SK-N-MC (cell line): ENCODE measurements at regions not wholly inside any gene's neighbourhood (a gene's known extent, or its start where the extent isn't known, plus 50 kb on each side); places are given as distances from the start of the nearest gene placed in this dataset.

ENCODE experiments used
- DNase-seq: peaks from one replicate; pipeline ENCODE4 v3.0.0-alpha.2; 2011; ENCODE audit warnings: low read depth, low spot score
- H3K27ac ChIP-seq: fragments of 200-600 bp; sonication (generic); 2 replicates; pipeline ENCODE4 v1.5.1; 2016; ENCODE audit warnings: mixed run types
- H3K36me3 ChIP-seq: fragments of 200-600 bp; sonication (generic); 2 replicates; pipeline ENCODE4 v1.6.1; 2017; ENCODE audit warnings: antibody characterized with exemption, low read length, mixed read lengths; ENCODE audit not compliant: insufficient read depth
- H3K4me3 ChIP-seq: fragments of 200-600 bp; sonication (generic); 2 replicates; pipeline ENCODE4 v1.5.1; 2016
- H3K9ac ChIP-seq: fragments of 200-600 bp; sonication (generic); 2 replicates; pipeline ENCODE4 v1.8.0; 2017; ENCODE audit warnings: mixed run types, mixed read lengths; ENCODE audit not compliant: insufficient read length
- H3K9me3 ChIP-seq: fragments of 200-600 bp; sonication (generic); 2 replicates; pipeline ENCODE4 v1.6.1; 2017; ENCODE audit warnings: low read depth, mild to moderate bottlenecking, antibody characterized with exemption, low read length, moderate library complexity, mixed read lengths
- EZH2 ChIP-seq: fragments of 200-600 bp; sonication (generic); IDR thresholded peaks from one replicate; pipeline ENCODE4 v1.6.1; 2017; ENCODE audit warnings: antibody characterized with exemption
- FOXP2 ChIP-seq: optimal IDR thresholded peaks from 2 replicates; pipeline ENCODE3; 2011; ENCODE audit warnings: mild to moderate bottlenecking, moderate library complexity; ENCODE audit not compliant: insufficient read depth; ENCODE audit errors: extremely low read length, control extremely low read depth
- POLR2AphosphoS5 ChIP-seq: IDR thresholded peaks from 2 replicates; pipeline ENCODE4 v1.6.1; 2012; ENCODE audit warnings: mild to moderate bottlenecking, low read depth, low read length, borderline replicate concordance

DNA sequence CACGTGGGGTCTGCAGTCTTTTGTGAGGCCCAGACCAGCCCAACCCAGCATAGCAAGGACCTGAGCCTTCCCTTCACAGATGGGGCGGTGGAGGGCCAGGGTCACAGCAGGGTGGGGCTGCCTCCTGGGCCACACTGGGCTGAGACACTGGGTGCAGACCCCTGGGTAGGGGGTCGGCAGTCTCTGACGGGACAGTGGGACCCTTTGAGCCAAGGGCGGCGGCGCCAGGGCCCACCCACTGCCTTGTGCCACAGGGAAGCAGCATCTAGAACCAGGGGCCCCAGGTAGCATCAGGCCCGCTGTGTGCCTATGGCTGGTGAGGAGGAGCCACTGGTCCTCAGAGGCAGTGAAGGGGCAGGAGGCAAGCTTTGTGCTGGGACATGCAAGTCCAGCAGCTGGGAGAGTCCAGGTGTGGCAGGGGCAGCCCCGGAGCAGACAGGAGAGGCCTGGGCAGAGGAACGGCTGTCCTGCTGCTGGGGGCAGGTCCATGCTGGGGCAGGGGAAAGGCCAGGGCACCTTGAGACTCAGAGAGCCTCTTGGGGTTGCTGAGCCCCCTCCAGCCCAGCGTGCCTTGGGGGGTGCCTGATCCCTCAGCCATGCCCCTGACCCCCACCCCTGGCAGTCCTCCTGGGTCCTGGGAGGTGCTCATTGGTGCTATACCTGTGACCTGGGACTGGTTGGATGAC, 131.3 kb upstream of the NKX1-1 start:
- H3K27ac ChIP-seq: no peak overlapping the region
- no peak for DNase-seq
- H3K9ac ChIP-seq: no peak overlapping the region
- H3K36me3 ChIP-seq: no peaks in the 10 kb centered on the region
- H3K4me3 ChIP-seq: no peak overlapping the region
- H3K9me3 ChIP-seq: no peaks in the 10 kb centered on the region
- no peak for TF ChIP-seq EZH2
- TF ChIP-seq FOXP2: no peak
- TF ChIP-seq POLR2AphosphoS5: no peak

DNA sequence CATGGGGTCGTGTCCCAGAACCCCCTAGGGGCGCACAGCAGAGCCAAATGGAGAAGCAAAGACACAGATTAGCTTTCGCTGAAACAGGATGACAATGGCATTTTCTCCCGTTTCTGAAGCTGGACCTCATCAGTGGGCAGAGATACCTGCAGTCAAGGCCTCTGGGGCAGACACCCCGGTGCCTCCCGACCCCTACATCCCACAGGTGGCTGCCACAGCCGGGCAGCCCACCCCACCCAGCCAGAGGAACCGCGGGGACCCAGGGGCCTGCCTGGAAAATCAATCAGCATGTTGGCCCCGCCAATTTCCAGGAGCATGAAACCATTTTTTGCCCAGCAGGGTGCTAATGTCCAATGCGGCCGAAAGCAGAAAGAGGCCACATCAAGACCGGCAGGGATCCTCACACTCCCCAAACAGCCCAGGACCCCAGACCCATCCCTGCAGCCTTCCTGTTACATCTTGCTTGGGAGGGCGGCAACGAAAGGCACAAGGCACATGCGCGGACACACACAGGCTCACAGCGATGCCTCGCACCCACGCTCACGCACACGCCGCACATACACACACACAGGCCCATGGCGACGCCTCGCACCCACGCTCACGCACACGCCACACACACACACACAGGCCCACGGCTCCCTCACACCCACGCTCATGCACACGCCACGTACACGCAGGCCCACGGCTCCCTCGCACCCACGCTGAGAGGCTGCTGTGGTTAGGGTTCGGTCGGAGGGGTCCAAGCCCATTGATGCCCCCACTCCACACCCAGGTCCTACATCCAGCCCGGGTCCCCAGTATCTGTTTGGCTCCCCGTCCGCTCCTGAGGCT, 130.6 kb upstream of the NKX1-1 start:
- no peak overlapping the region for H3K27ac ChIP-seq
- H3K36me3 ChIP-seq: no peaks in the 10 kb centered on the region
- H3K9me3 ChIP-seq: no peaks in the 10 kb centered on the region
- DNase-seq: no peak
- TF ChIP-seq EZH2 (no peak), FOXP2 (no peak), POLR2AphosphoS5 (no peak)
- H3K4me3 ChIP-seq: no peak overlapping the region
- no peak overlapping the region for H3K9ac ChIP-seq

DNA sequence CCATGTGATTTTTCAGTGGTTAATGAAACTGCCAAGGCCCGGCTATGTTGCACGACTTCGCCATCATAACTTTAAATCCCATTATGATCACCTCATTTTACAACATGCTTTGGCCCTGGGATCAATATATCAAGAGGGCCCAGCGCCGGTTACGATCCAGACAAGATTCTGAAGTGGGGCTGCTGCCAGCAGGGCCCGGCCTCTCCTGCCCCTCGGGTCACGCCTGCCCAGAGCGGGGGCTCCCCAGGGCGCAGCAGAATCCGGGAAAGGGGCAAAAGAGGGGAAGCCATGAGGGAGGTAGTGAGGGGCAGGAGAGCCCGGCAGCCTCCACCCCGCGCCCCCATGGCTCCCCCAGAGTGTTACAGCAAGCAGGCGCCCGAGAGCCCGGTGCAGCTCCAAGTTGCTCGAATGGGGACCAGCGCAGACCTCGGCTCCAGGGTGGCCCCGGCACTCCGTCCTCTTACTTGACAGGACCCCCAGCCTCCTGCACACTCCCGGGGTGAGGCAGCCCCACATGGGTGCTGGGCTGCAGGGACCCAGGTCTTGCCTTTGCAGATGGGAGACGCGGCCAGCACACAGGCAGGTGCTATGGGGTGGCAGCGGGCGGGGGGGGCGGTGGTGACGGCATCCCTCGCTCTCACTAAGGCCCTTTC, 129.8 kb upstream of the NKX1-1 start:
- TF ChIP-seq EZH2: no peak
- no peak for TF ChIP-seq POLR2AphosphoS5
- TF ChIP-seq FOXP2: no peak

DNA sequence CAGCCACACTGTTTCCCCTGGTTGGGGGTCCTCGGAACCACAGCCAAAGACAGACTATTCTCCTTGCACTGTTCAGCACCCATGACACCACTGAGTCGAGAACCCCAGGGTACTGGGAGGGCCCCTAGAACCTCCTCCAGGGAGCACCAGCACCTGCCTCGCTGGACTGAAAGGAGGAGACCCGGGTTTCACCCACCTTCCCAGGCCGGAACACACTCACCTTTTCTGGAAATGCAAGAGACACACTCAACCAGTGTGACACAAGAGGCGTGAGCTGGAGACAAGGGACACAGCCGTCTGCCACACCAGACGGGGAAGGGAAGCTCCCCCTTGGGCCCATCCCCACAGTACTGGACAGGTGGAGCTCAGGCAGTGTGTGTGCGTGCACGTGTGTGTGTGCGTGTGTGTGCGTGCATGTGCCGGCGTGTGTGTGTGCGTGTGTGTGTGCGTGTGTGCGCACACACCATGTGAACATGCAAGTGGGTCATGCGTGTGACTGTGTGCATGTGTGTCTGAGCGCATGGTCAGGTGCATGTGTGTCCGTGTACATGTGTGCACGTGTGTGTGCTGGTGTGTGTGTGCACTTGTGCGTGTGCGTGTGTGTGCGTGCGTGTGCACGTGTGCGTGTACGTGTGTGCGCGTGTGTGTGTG, 128.8 kb upstream of the NKX1-1 start:
- H3K36me3 ChIP-seq: no peaks in the 10 kb centered on the region
- no peak overlapping the region for H3K27ac ChIP-seq
- no peak for DNase-seq
- H3K9ac ChIP-seq: no peak overlapping the region
- no peak overlapping the region for H3K4me3 ChIP-seq
- no peaks in the 10 kb centered on the region for H3K9me3 ChIP-seq
- TF ChIP-seq POLR2AphosphoS5 (no peak), EZH2 (no peak), FOXP2 (no peak)

More for the DNA sequence above, 129.8 kb upstream of the NKX1-1 start:
- Histone ChIP-seq H3K27ac (no peak overlapping the region), H3K36me3 (no peaks in the 10 kb centered on the region), H3K9me3 (no peaks in the 10 kb centered on the region), H3K9ac (no peak overlapping the region), H3K4me3 (no peak overlapping the region)
- DNase-seq: no peak

DNA sequence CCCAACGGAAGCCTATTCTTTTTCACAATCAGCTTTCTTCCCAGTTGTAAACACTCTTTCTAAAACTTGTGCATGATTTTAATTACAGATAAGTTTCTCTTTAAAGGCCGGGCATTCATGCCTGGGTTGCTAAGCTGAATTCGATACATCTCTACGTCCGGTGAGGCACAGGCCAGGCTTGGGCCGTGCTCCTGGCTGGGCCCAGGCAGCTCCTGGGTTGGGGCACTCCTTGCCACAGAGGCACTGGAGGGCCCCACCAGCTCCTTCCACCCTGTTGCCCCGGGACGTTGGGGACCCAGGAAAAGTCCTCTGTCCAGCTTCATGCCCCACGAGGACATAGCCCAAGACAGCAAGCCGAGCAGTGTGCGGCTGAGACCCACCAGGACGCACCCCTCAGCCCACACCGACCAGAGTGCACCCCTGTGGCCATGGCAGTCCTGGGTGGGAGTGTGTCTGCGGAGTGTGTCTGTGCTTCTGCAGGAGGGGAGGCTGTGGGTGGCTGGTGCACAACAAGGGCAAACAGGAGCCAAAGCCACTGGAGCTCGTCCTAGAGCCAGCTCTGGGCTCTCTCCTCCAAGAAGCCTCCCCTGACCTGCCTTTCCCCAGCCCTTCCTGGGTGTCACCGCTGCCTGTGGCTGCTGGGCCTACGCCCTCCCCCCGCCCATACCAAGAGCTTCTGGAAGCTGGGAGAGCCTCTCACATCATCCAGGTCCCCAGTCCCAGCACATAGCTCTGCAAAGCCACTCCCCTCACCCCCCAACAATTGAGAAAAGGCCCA, 128.0 kb upstream of the NKX1-1 start:
- H3K4me3 ChIP-seq: no peak overlapping the region
- H3K9me3 ChIP-seq: no peaks in the 10 kb centered on the region
- H3K36me3 ChIP-seq: no peaks in the 10 kb centered on the region
- H3K9ac ChIP-seq: no peak overlapping the region
- no peak for TF ChIP-seq FOXP2
- no peak for TF ChIP-seq EZH2
- TF ChIP-seq POLR2AphosphoS5: no peak
- DNase-seq: no peak
- no peak overlapping the region for H3K27ac ChIP-seq

DNA sequence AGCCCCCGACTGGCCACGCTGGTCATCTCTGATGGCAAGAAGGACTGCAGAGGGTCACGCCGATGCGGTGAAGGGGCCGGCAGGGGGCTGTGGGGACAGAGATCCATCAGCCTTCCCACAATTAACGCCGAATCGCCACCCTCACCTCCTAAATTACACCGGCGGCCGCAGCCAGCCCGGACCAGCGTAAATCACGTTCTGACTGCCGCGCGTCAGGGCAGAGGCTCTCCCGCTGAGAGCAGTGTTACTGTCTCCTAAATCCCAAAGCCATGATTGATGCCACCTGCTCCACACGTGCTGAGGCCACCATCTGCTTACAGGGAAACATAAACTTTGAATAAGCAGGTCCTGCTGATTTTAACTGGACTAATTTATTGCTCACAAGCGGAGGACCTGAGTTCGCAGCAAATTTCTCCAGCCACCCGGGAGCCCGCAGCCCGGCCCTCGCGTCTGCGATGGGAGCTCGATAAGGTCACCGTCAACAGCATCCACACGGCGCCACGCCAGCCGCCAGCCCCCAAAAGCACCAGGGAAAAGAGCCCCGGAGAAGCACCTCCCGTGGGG, 127.3 kb upstream of the NKX1-1 start:
- H3K9ac ChIP-seq: no peak overlapping the region
- DNase-seq: no peak
- no peak overlapping the region for H3K4me3 ChIP-seq

DNA sequence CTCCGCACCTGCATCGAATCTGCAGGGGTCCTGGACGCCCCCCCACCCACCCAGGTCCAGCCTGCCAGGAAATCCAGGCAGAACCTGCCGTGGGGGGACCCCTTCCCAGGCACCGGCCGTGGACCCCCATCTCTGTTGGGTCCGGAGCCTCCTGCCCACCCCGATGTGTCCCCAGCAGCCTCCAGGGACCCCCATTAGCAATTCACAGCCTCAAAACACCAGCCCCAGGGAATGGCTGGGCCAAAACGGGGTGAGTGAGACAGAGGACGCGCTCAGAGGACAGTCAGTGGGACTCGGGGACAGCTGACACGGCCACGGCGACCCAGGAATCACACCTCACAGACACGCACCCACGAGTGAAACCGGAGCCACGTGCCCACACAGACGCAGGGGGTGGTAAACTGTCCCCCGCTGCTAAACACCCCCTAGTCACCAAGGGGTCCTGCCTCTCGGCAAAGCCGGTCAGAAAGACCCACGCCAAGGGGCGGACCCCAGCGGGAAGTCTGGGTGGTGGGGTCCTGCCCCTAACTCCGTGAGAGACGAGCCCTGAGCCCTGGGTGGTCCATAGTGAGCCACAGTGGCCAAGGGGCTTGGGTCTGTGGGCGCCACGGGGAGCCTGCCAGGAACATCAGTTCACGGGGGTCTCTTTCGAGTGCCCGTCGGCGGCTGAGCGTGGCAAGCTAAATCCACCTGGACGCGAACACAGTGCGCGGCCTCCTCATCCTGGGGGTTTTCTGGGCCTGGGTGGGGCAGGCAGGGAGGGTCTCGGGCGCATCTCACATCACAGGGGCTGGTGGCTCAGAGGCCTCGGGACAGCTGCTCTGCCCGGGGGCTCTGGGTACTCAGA, 126.5 kb upstream of the NKX1-1 start:
- DNase-seq: no peak
- TF ChIP-seq EZH2: no peak
- no peak for TF ChIP-seq FOXP2
- no peak for TF ChIP-seq POLR2AphosphoS5
- H3K27ac ChIP-seq: no peak overlapping the region
- no peaks in the 10 kb centered on the region for H3K9me3 ChIP-seq
- no peaks in the 10 kb centered on the region for H3K36me3 ChIP-seq
- no peak overlapping the region for H3K9ac ChIP-seq
- H3K4me3 ChIP-seq: no peak overlapping the region

More for the DNA sequence above, 127.3 kb upstream of the NKX1-1 start:
- Histone ChIP-seq H3K27ac (no peak overlapping the region), H3K9me3 (no peaks in the 10 kb centered on the region), H3K36me3 (no peaks in the 10 kb centered on the region)
- TF ChIP-seq EZH2: no peak
- TF ChIP-seq POLR2AphosphoS5: no peak
- TF ChIP-seq FOXP2: no peak
